GM19438 (cell line): ENCODE measurements at regions not wholly inside any gene's neighbourhood (a gene's known extent, or its start where the extent isn't known, plus 50 kb on each side); places are given as distances from the start of the nearest gene placed in this dataset.

Experiments used
- ATAC-seq: cut with Tn5 transposase; IDR thresholded peaks from one replicate; pipeline ENCODE4 v1.9.1; 2021; ENCODE audit warnings: low read depth; ENCODE audit not compliant: unreplicated experiment

- no peak for ATAC-seq
Observed at GRCh38 chr10:85262992-85263391, 934.6 kb downstream of the CCSER2 start.

GRCh38 chr10:85265121-85265520 is 936.7 kb downstream of the CCSER2 start:
- no peak for ATAC-seq

- ATAC-seq: no peak
Observed at GRCh38 chr10:85266808-85267207, 938.4 kb downstream of the CCSER2 start.

GRCh38 chr10:85280014-85280413 is 951.6 kb downstream of the CCSER2 start:
- ATAC-seq: no peak

GRCh38 chr10:85284778-85285770 is 956.7 kb downstream of the CCSER2 start:
- ATAC-seq: no peak

GRCh38 chr10:85293483-85293882 is 965.1 kb downstream of the CCSER2 start:
- no peak for ATAC-seq

- no peak for ATAC-seq
Observed at GRCh38 chr10:85311613-85312337, 983.4 kb downstream of the CCSER2 start.

GRCh38 chr10:85315657-85316056 is 987.3 kb downstream of the CCSER2 start:
- ATAC-seq: no peak

GRCh38 chr10:85316276-85316675 is 987.9 kb downstream of the CCSER2 start:
- no peak for ATAC-seq

- no peak for ATAC-seq
Observed at GRCh38 chr10:85317827-85318226, 989.4 kb downstream of the CCSER2 start.

GRCh38 chr10:85318809-85319807 is 990.7 kb downstream of the CCSER2 start:
- ATAC-seq: no peak

- ATAC-seq: no peak
Observed at GRCh38 chr10:85319826-85320225, 991.4 kb downstream of the CCSER2 start.

- no peak for ATAC-seq
Observed at GRCh38 chr10:85333594-85333993, 1005.2 kb downstream of the CCSER2 start.

- ATAC-seq: no peak
Observed at GRCh38 chr10:85362401-85362800, 1004.2 kb downstream of the GRID1 start.

GRCh38 chr10:85377029-85377806 is 989.4 kb downstream of the GRID1 start:
- ATAC-seq: no peak

GRCh38 chr10:85379338-85379737 is 987.3 kb downstream of the GRID1 start:
- no peak for ATAC-seq

GRCh38 chr10:85400981-85401695 is 965.5 kb downstream of the GRID1 start:
- ATAC-seq: no peak

GRCh38 chr10:85402541-85402940 is 964.1 kb downstream of the GRID1 start:
- ATAC-seq: no peak

- no peak for ATAC-seq
Observed at GRCh38 chr10:85407088-85407487, 959.5 kb downstream of the GRID1 start.
